Esophagus muscularis mucosa (tissue), 3 donors: ENCODE measurements at regions not wholly inside any gene's neighbourhood (a gene's known extent, or its start where the extent isn't known, plus 50 kb on each side); places are given as distances from the start of the nearest gene placed in this dataset.

Source experiments
- POLR2A ChIP-seq: fragments of 450-650 bp; IDR thresholded peaks from one replicate; pipeline ENCODE4 v1.6.1; 2017; ENCODE audit warnings: antibody characterized with exemption, moderate library complexity, mild to moderate bottlenecking, low read depth
- POLR2AphosphoS5 ChIP-seq, 2 donors: sonication (generic); formaldehyde crosslinking; IDR thresholded peaks; one replicate each; pipeline ENCODE4 v1.6.1; 2017; ENCODE audit warnings: antibody characterized with exemption in 2 of 2
- TF ChIP-seq, protein P1 (sequence below), 3 experiments: fragments of 200-600 bp in 2 of 3; fragments of 450-650 bp in 1 of 3; sonication (generic) in 2 of 3; IDR thresholded peaks; one replicate each; pipeline ENCODE4 v1.5.1; 2017 to 2019; ENCODE audit warnings: antibody characterized with exemption in 3 of 3, mild to moderate bottlenecking in 2 of 3, moderate library complexity in 1 of 3

DNA sequence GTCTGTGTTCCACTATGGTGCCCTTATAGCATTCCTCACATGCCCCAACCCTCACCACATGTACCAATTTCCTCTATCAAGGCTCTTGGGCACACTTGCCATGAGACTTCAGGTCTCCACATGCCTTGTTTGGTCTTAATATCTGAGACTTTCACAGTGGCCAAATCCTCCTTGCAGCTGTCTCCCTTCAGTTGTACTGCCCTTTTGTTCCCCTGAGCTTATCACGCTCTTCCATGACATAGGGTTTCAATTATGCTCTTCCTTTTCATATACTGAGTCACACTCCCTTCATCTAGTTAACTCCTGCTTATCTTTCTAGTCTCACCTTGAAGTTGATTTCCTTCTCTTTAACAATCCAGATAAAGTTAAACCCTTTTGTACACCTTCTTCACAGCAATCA is 212.9 kb downstream of the PDHA2 start:
- TF ChIP-seq, protein P1, sequence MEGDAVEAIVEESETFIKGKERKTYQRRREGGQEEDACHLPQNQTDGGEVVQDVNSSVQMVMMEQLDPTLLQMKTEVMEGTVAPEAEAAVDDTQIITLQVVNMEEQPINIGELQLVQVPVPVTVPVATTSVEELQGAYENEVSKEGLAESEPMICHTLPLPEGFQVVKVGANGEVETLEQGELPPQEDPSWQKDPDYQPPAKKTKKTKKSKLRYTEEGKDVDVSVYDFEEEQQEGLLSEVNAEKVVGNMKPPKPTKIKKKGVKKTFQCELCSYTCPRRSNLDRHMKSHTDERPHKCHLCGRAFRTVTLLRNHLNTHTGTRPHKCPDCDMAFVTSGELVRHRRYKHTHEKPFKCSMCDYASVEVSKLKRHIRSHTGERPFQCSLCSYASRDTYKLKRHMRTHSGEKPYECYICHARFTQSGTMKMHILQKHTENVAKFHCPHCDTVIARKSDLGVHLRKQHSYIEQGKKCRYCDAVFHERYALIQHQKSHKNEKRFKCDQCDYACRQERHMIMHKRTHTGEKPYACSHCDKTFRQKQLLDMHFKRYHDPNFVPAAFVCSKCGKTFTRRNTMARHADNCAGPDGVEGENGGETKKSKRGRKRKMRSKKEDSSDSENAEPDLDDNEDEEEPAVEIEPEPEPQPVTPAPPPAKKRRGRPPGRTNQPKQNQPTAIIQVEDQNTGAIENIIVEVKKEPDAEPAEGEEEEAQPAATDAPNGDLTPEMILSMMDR (IDR thresholded peaks at IDR 0.05), result no peak
- TF ChIP-seq POLR2AphosphoS5 (IDR thresholded peaks at IDR 0.05) (no peak), POLR2A (no peak)
